ENCODE measurements at regions not wholly inside any gene's neighbourhood (a gene's known extent, or its start where the extent isn't known, plus 50 kb on each side); places are given as distances from the start of the nearest gene placed in this dataset.
A peak's percentile ranks its signal among the peaks of the same experiment; 100 is the strongest.
"Not testable (repeated sequence)": the region's sequence is repeated elsewhere in the genome, so short reads cannot be mapped to it uniquely, and the experiment has no call there.

- DNase-seq (ENCODE audit: low read depth in 2 of 2), result no peak
Observed at GRCh38 chr6:155684416-155685196, 229.0 kb upstream of the NOX3 start.

DNA sequence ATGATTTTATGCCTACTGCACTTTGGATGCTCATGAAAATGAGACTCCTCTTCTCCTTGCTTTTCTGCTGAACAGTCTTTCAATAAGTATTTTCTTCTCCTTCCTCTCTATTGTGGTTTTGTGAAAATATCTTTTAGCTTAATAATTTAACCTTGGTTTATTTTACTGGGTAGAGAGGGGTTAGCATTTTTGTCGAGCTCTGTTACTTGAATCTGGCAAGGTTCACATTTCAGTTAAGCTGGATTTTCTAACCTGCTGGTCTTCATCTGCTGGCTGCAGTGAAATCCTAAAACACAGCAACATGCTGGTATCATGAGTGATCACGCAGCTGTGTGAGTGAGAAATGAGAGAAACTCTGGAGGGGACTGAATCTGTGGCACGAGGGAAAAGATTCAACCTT is 222.7 kb upstream of the NOX3 start:
- DNase-seq (ENCODE audit: low read depth in 2 of 2), result no peak

DNA sequence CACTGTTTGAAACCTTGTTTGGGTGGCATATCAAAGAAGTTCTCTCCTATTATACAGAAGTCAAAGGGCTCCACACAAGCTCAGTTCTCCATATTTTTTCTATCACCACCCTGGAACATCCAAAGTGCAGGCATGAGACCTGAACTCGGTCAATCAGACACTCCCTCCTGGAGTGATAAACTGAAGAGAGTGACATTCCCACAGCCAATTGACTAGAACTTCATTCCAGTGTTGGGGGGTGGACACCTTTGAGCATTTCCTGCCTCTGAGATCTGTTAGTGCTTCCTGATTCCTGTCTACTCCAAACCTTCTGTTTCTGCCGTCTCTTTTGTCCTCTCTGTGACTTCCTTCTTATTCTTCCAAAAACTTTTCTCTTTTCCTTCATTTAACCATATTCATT is 220.7 kb upstream of the NOX3 start:
- DNase-seq (ENCODE audit: low read depth in 2 of 2), result no peak

DNA sequence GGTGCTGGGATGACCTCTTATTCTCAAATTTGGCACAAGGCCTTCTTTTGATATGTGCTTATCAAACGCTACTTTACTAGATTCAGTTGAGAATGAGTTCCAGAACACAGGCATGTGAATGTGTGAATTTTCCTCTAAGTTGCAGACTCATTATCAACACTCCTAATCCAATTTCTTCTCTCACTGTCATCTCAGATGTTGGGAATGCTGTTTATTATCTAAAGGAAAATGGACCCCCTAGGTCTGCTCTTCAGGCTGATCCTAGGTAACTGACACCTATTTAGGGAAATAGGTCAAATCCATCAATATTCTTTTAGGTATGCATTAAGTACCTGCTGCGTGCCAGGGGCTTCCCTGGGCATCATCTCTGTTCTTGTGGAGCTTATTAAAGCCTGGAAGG is 215.0 kb upstream of the NOX3 start:
- DNase-seq (ENCODE audit: low read depth in 2 of 2), result no peak

DNA sequence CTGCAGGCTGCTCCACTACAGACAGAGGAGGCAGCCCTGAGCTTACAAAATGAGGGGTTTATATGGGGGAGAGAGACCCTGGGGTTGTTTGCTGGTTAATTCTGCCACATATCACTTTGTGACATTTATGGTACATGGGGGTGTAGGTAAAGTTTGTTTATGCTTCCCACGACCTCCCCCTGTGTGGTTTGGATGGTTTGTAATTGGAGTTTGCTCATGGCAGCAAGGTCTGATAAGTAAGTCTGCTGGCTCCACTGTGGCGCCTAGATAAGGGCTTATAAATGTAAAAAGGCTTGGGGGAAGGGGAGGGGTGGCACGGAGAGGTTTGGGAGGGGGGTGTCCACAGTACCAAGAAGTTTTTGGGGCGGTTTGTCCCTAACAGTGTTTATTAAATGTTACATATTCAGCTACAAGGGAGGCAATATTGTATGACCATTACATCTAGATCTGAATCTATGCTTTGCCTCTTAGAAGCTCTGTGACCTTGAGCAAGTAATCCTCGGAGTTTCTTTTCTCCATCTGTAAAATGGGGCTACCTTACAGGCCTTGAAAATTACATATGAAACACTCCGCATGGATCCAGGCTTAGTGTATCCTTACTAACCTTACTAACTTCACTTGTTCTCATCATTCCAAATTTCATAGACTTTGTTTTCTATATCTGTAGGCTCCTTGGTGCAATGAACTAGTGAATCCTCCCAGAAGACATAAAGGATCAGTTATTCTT is 204.8 kb upstream of the NOX3 start:
- no peak for DNase-seq (ENCODE audit: low read depth in 2 of 2)

- no peak for DNase-seq (ENCODE audit: low read depth in 2 of 2)
Observed at GRCh38 chr6:155656024-155656423, 200.4 kb upstream of the NOX3 start.

- DNase-seq (ENCODE audit: low read depth in 2 of 2), result no peak
Observed at GRCh38 chr6:155654474-155654873, 198.8 kb upstream of the NOX3 start.

- no peak for DNase-seq (ENCODE audit: low read depth in 2 of 2)
Observed at GRCh38 chr6:155648301-155648700, 192.7 kb upstream of the NOX3 start.

GRCh38 chr6:155647354-155647753 is 191.7 kb upstream of the NOX3 start:
- no peak for DNase-seq (ENCODE audit: low read depth in 2 of 2)

GRCh38 chr6:155646443-155646842 is 190.8 kb upstream of the NOX3 start:
- DNase-seq (ENCODE audit: low read depth in 2 of 2), result no peak

DNA sequence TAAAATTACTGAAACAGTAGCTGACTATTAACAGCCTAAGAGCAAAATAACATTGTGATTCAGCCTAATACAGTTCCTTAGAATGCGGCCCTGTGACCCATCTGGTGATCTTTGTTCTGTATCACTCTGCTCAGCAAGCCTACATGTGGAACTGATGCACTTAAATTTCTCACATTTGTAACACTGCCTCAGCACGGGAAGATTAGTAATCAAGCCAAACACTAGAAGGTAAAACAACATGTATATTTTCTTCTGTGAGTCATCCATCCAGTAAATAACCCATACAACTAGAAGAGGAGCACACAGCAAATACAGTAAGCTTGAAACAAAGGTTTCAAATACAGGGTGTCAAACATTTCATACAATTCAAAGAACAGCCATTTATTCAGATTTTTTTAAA is 189.7 kb upstream of the NOX3 start:
- DNase-seq (ENCODE audit: low read depth in 2 of 2), result no peak

- no peak for DNase-seq (ENCODE audit: low read depth in 2 of 2)
Observed at GRCh38 chr6:155641603-155642002, 186.0 kb upstream of the NOX3 start.

DNA sequence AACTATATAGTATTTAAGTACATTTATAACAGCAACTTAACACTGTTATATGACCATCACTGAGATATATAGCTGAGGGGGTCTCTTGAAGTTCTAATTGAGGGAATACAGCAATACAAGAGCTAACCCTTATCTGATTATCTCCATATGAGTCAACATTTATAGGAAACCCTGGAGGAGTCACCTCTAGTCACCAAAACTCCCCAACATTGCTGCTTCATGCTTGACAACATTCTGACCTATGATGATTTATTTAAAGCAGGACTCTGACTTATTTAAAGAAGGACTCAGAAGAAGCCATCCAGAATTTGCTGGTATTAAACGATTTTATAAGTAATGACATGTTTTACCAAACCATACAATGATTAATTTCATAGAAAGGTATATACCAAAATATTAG is 182.6 kb upstream of the NOX3 start:
- no peak for DNase-seq (ENCODE audit: low read depth in 2 of 2)

- DNase-seq (ENCODE audit: low read depth in 2 of 2), result no peak
Observed at GRCh38 chr6:155635416-155635815, 179.8 kb upstream of the NOX3 start.

- no peak for DNase-seq (ENCODE audit: low read depth in 2 of 2)
Observed at GRCh38 chr6:155630085-155630484, 174.4 kb upstream of the NOX3 start.

GRCh38 chr6:155629652-155630051 is 174.0 kb upstream of the NOX3 start:
- DNase-seq (ENCODE audit: low read depth in 2 of 2), result no peak

GRCh38 chr6:155628306-155628705 is 172.7 kb upstream of the NOX3 start:
- peak in 1 of 2 donors; percentile 9 for DNase-seq (ENCODE audit: low read depth in 2 of 2)

- DNase-seq (ENCODE audit: low read depth in 2 of 2), result not testable (repeated sequence)
Observed at GRCh38 chr6:155627722-155628212, 172.1 kb upstream of the NOX3 start.

DNA sequence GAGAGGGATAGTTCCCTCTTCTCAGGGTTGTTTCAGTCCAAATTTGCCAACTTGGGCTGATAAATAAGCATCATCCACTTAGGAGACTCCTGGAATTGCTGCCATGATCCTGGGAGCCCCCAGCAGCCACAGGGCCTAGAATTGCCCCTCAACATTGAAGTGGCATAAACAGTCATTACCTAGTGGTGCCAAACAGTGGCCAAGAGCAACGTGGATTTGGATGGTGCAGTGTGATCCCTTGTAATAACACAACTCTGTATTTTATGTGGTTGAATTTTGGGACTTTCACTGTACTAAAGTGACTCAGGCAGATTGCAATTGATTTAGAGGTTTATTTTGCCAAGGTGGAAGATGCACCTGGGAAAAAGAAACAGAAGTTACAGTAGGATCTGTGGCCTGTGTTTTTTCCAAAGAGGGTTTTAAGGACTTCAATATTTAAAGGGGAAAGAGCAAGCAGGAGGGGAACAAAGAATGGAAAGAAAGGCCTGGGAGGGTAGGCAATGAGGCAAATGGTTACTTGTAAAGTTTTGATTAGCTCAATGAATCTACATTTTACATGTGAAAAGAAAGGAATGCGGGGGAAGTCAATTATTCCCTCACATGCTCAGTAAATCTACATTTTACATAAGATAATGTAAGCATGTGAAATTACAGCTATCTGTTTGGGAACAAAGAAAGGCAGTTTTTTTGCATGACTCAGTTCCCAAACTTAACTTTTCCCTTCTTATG is 168.0 kb upstream of the NOX3 start:
- DNase-seq (ENCODE audit: low read depth in 2 of 2), result no peak

DNA sequence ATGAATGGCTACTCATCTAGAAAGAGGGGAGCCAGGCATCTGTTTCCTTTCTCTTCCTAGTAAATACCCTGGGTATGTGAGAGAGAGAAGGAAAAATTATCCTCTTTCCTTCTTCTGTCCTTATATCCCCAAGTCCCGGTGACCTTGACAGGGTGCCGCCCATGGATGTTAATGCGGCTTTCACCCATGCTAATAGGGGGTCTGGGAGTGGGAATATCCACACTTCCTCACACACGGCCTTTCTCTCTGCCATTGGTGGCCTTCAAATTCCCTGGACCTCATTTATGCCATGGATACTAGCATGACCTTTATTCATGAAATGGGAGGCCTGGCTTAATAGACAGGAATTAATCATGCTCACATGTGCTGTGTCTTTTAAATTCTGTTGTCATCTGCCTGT is 159.0 kb upstream of the NOX3 start:
- DNase-seq (ENCODE audit: low read depth in 2 of 2), result no peak

GRCh38 chr6:155611742-155612141 is 156.1 kb upstream of the NOX3 start:
- DNase-seq (ENCODE audit: low read depth in 2 of 2), result no peak

DNA sequence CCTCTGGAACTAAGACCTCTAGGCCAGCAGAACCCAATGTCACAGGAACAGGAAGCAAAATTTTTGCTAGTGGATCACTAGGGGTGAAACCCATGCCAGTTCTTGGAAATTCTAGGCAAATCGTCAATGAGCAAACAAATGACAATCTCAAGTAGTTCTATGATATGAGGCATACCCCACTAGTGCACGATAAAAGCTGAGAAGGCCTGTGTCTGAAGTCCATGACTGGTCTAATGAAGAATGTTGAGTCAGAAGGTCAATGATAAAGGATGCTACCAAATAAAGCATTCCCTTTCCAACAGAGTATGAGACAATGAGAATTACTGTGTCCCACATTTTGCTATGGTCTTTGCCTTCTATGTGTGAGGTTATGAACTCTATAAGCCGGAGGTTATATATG is 149.4 kb upstream of the NOX3 start:
- DNase-seq (ENCODE audit: low read depth in 2 of 2), result no peak

GRCh38 chr6:155599561-155599960 is 143.9 kb upstream of the NOX3 start:
- DNase-seq (ENCODE audit: low read depth in 2 of 2), result no peak
